ENCODE measurements at regions not wholly inside any gene's neighbourhood (a gene's known extent, or its start where the extent isn't known, plus 50 kb on each side); places are given as distances from the start of the nearest gene placed in this dataset.

- no peak for TF ChIP-seq CTCF (IDR thresholded peaks at IDR 0.05; ENCODE audit: extremely low read depth in 1 of 2, insufficient read depth in 1 of 2, low read depth in 1 of 2, low read length in 2 of 2)
- TF ChIP-seq EZH2 (IDR thresholded peaks at IDR 0.05; ENCODE audit: borderline replicate concordance, low read depth, low read length, severe bottlenecking) = no peak
Observed at GRCh38 chr16:82464187-82464586, 162.6 kb upstream of the CDH13 start.

Data from endothelial cell of umbilical vein (primary cell).